Uterus (tissue), 3 donors: ENCODE measurements at regions not wholly inside any gene's neighbourhood (a gene's known extent, or its start where the extent isn't known, plus 50 kb on each side); places are given as distances from the start of the nearest gene placed in this dataset.

ENCODE experiments used
- DNase-seq, 2 donors: peaks; one replicate each; pipeline ENCODE4 v3.0.0-alpha.2; 2019 to 2020
- H3K27ac ChIP-seq, 2 donors: fragments of 200-600 bp; sonication (generic); 1 replicate in 1 of 2; 2 replicates in 1 of 2; pipeline ENCODE4 v1.5.1; 2016 to 2018
- H3K27me3 ChIP-seq, 2 donors: fragments of 200-600 bp; sonication (generic); one replicate each; pipeline ENCODE4 v1.5.1; 2018 to 2019; ENCODE audit warnings: control low read depth in 1 of 2
- H3K36me3 ChIP-seq, 2 donors: fragments of 200-600 bp; sonication (generic); one replicate each; pipeline ENCODE4 v1.5.1; 2019; ENCODE audit warnings: control low read depth in 1 of 2
- H3K4me1 ChIP-seq, 2 donors: fragments of 200-600 bp; sonication (generic); one replicate each; pipeline ENCODE4 v1.5.1; 2018 to 2019; ENCODE audit warnings: control low read depth in 1 of 2
- H3K4me3 ChIP-seq, 2 donors: fragments of 200-600 bp; sonication (generic); 1 replicate in 1 of 2; 2 replicates in 1 of 2; pipeline ENCODE4 v1.5.1; 2018 to 2019; ENCODE audit warnings: mild to moderate bottlenecking in 1 of 2
- H3K9me3 ChIP-seq, 2 donors: fragments of 200-600 bp; sonication (generic); one replicate each; pipeline ENCODE4 v1.5.1; 2019; ENCODE audit warnings: control low read depth in 1 of 2
- POLR2A ChIP-seq, 2 donors: fragments of 450-650 bp; IDR thresholded peaks; one replicate each; pipeline ENCODE4 v1.6.1; 2016; ENCODE audit warnings: antibody characterized with exemption in 2 of 2, mild to moderate bottlenecking in 1 of 2, moderate library complexity in 1 of 2
- intact Hi-C: fragments of 100-400 bp; cut with DNase I; formaldehyde crosslinking; loops from one replicate; pipeline ENCODE4 v1.15.1; 2023; ENCODE audit warnings: low total_unique reads
- TF ChIP-seq, protein P1 (sequence below), 4 experiments: fragments of 200-600 bp in 2 of 4; fragments of 450-650 bp in 2 of 4; sonication (generic) in 2 of 4; IDR thresholded peaks; one replicate each; pipeline ENCODE4 v1.5.1; 2016 to 2019; ENCODE audit warnings: antibody characterized with exemption in 4 of 4, mild to moderate bottlenecking in 2 of 4, moderate library complexity in 1 of 4
- donor health status: DM: yes; HTN: yes; CAD: no.

DNA sequence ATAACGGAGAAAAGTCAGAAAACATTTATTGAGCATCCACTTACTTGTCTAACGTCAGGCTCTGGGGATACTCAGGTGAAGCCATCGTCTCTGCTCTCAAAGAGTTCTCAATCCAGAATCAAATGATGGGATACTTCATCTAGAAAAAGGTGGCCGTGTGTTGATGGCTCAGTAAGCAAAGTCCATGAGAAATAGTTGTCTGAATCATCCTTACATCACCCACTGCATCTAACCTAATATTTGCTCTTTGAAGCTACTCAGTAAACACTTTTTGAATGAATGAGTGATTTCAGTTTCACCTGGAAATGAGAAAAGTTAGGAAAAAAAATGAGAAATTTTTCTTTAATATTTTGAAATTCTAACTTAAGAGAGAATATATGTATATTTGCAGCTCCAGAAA lies 155.3 kb upstream of the PKN2 start:
- H3K36me3 ChIP-seq, result no peaks in the 10 kb centered on the region
- no peak overlapping the region for H3K27ac ChIP-seq
- TF ChIP-seq, protein P1, sequence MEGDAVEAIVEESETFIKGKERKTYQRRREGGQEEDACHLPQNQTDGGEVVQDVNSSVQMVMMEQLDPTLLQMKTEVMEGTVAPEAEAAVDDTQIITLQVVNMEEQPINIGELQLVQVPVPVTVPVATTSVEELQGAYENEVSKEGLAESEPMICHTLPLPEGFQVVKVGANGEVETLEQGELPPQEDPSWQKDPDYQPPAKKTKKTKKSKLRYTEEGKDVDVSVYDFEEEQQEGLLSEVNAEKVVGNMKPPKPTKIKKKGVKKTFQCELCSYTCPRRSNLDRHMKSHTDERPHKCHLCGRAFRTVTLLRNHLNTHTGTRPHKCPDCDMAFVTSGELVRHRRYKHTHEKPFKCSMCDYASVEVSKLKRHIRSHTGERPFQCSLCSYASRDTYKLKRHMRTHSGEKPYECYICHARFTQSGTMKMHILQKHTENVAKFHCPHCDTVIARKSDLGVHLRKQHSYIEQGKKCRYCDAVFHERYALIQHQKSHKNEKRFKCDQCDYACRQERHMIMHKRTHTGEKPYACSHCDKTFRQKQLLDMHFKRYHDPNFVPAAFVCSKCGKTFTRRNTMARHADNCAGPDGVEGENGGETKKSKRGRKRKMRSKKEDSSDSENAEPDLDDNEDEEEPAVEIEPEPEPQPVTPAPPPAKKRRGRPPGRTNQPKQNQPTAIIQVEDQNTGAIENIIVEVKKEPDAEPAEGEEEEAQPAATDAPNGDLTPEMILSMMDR (IDR thresholded peaks at IDR 0.05), result no peak
- TF ChIP-seq POLR2A (IDR thresholded peaks at IDR 0.05), result no peak
- no peak overlapping the region for H3K4me3 ChIP-seq
- H3K9me3 ChIP-seq, result no peaks in the 10 kb centered on the region
- intact Hi-C loops, result no loop called here
- H3K4me1 ChIP-seq, result no peaks in the 10 kb centered on the region
- no peak for DNase-seq
- no peaks in the 10 kb centered on the region for H3K27me3 ChIP-seq

DNA sequence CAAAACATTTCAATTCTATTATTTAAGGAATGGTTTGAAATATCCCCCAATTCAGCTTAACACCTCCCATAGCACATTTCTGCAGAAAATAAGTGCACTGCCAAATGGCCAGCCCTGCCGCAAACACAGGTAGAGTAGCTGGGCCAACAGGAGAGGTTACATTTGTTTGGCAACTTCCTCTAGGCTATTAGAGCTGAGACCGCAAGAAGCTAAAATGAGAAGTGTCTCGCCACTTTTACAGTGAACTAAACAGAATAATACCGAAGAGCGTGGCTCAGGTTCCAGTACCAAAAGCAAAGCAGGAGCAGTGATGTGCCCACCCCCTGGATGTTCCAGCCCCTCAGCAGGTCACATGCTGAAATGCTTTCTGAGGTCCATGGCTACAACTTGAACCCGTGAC lies 154.5 kb upstream of the PKN2 start:
- Histone ChIP-seq H3K27me3 (no peaks in the 10 kb centered on the region), H3K27ac (no peak overlapping the region), H3K4me1 (no peaks in the 10 kb centered on the region), H3K4me3 (no peak overlapping the region), H3K36me3 (no peaks in the 10 kb centered on the region), H3K9me3 (no peaks in the 10 kb centered on the region)
- no peak for DNase-seq
- TF ChIP-seq, protein P1 (IDR thresholded peaks at IDR 0.05), result no peak
- no peak for TF ChIP-seq POLR2A (IDR thresholded peaks at IDR 0.05)
- intact Hi-C loops, result no loop called here

DNA sequence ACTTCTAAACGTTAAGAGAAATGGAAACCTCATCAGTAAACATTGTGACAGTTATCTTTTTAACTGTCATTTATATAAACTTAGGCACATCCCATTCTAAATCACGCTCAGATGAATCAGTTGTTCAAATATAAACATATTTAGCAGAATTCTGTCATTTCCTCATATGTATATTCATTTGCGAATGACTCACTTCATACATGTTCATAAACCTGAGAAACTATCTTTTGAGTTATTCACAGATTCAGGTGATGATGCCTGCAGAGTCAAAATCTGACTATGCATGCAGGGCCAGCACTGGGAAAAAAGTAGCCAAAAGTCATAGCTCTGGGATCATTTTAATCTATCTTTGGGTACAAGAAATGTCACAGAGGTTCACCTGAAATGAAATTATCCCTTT lies 153.8 kb upstream of the PKN2 start:
- H3K27ac ChIP-seq, result no peak overlapping the region
- TF ChIP-seq, protein P1 (IDR thresholded peaks at IDR 0.05), result no peak
- no peak for TF ChIP-seq POLR2A (IDR thresholded peaks at IDR 0.05)
- intact Hi-C loops, result no loop called here
- no peaks in the 10 kb centered on the region for H3K4me1 ChIP-seq
- no peak for DNase-seq
- no peaks in the 10 kb centered on the region for H3K36me3 ChIP-seq
- H3K4me3 ChIP-seq, result no peak overlapping the region
- no peaks in the 10 kb centered on the region for H3K9me3 ChIP-seq
- no peaks in the 10 kb centered on the region for H3K27me3 ChIP-seq

DNA sequence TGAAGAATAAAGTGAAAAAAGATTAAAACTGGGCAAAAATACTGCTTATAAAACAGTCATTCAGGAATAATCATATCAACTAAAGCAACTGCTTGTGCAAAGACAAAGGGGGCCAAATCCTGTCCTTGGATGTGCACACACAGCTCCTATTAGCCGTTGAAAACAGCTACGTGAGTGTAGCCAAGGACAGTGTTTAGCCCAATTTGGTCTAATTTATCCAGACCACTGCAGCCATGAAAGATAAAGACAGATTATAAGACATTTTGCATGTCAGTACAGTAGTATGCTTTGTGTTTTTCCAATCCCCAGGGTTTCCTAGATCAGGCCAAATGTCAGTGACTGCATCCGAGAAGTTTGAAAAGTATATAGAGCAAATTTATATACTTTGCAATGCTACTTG lies 146.3 kb upstream of the PKN2 start:
- no peaks in the 10 kb centered on the region for H3K9me3 ChIP-seq
- DNase-seq, result no peak
- intact Hi-C loops, result no loop called here
- no peaks in the 10 kb centered on the region for H3K4me1 ChIP-seq
- no peaks in the 10 kb centered on the region for H3K36me3 ChIP-seq
- H3K4me3 ChIP-seq, result no peak overlapping the region
- no peaks in the 10 kb centered on the region for H3K27me3 ChIP-seq
- TF ChIP-seq, protein P1 (IDR thresholded peaks at IDR 0.05), result no peak
- TF ChIP-seq POLR2A (IDR thresholded peaks at IDR 0.05), result no peak
- H3K27ac ChIP-seq, result no peak overlapping the region

DNA sequence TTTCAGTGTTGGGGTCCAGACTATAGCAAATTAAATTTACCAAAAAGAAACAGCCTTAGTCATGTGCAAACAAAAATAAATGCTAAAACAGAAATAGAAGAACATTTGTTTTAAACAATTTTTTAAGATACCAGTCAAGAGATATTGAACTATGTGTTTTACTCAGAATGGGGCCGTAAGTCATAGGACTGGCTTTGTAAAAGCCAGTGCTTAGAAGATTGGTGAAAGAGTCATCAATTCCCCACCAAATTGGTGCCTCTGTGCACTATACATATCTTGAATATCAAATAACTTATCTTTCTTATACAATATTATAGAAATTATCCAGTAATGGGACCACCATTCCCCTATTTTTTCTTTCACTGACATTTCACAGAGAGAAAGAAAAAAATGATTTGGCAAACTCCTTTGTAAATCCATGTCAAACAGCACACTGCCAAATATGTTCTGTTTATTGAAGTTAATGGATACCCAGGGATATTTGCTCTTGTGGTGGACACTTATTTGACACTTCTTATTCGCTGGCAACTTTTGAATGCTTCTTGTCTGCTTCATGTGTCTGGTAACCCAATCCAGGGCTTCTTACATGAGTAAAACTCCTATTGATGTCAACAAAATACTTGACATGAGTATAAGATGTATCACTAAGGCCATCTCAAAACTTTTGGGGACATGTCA lies 145.7 kb upstream of the PKN2 start:
- TF ChIP-seq POLR2A (IDR thresholded peaks at IDR 0.05), result no peak
- no peak for DNase-seq
- intact Hi-C loops, result no loop called here

DNA sequence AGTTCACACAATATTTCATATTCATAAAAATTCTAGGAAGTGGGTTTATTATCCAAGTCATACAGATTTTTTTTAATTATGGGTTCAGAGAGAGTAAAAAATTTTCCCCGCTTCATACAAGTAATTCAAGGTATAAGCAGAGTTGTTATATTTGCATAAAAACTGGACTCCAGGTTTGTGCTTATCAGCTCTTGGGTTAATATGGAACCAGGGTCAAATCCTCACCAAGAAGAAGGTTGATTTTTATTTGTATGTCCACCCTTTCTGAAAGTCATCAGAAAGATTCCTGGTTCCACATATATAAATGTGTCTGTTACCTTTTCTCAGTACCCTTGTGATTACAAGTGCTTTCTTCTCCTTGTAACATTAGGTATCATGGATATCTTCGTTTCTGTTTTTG lies 143.8 kb upstream of the PKN2 start:
- no peaks in the 10 kb centered on the region for H3K9me3 ChIP-seq
- intact Hi-C loops, result no loop called here
- DNase-seq, result no peak
- H3K36me3 ChIP-seq, result no peaks in the 10 kb centered on the region
- no peak overlapping the region for H3K27ac ChIP-seq
- no peaks in the 10 kb centered on the region for H3K27me3 ChIP-seq
- TF ChIP-seq, protein P1 (IDR thresholded peaks at IDR 0.05), result no peak
- no peak for TF ChIP-seq POLR2A (IDR thresholded peaks at IDR 0.05)
- no peak overlapping the region for H3K4me3 ChIP-seq
- no peaks in the 10 kb centered on the region for H3K4me1 ChIP-seq

More for the DNA sequence above, 145.7 kb upstream of the PKN2 start:
- Histone ChIP-seq H3K9me3 (no peaks in the 10 kb centered on the region), H3K4me1 (no peaks in the 10 kb centered on the region), H3K4me3 (no peak overlapping the region), H3K27me3 (no peaks in the 10 kb centered on the region), H3K27ac (no peak overlapping the region), H3K36me3 (no peaks in the 10 kb centered on the region)
